Gastroesophageal sphincter (tissue), 3 donors: ENCODE measurements at regions not wholly inside any gene's neighbourhood (a gene's known extent, or its start where the extent isn't known, plus 50 kb on each side); places are given as distances from the start of the nearest gene placed in this dataset.

Experiments
- EP300 ChIP-seq: sonication (generic); formaldehyde crosslinking; IDR thresholded peaks from one replicate; pipeline ENCODE4 v1.6.1; 2017; ENCODE audit warnings: antibody characterized with exemption, mild to moderate bottlenecking
- POLR2A ChIP-seq, 2 donors: fragments of 450-650 bp; IDR thresholded peaks; one replicate each; pipeline ENCODE4 v1.6.1; 2017; ENCODE audit warnings: antibody characterized with exemption in 2 of 2, mild to moderate bottlenecking in 2 of 2, moderate library complexity in 1 of 2
- POLR2AphosphoS5 ChIP-seq: sonication (generic); formaldehyde crosslinking; IDR thresholded peaks from one replicate; pipeline ENCODE4 v1.6.1; 2017; ENCODE audit warnings: antibody characterized with exemption
- TF ChIP-seq, protein P1 (sequence below), 4 experiments: fragments of 200-600 bp in 2 of 4; fragments of 450-650 bp in 2 of 4; sonication (generic) in 1 of 4; IDR thresholded peaks; one replicate each; pipeline ENCODE4 v1.5.1; 2017 to 2019; ENCODE audit warnings: antibody characterized with exemption in 4 of 4, mild to moderate bottlenecking in 2 of 4, moderate library complexity in 2 of 4

DNA sequence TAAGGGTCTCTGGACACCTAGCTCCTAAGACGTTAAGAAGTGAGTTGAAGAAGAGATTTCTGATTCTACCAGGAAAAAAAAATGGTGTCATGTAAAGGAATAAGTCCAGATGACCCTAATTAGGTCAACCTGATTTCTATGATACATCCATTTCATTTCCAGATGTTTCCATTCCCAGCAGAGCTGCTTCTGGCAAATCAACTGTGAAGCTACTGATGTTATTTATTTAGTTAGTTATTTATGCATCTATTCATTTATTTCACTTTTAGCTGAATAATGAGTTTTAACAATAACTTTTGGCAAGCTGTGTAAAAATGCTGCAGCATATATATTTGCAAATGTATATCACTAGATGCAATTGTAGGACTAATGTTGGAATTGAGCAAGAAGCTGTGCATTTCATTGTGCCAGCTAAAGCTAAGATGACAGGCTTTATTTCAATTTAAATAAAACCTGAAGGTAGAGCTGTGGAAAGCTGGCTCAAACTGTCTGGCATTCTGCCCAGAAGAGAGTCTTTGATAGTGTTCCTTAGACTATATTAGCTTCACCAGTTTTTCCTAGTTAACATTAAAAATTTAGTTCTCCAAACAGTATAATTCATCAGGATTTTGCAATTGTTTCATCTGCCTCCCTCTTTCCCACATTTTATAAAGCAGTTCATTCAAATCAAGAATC is 1164.4 kb upstream of the ADGRL4 start:
- no peak for TF ChIP-seq POLR2A (IDR thresholded peaks at IDR 0.05)
- TF ChIP-seq POLR2AphosphoS5 = no peak
- TF ChIP-seq, protein P1, sequence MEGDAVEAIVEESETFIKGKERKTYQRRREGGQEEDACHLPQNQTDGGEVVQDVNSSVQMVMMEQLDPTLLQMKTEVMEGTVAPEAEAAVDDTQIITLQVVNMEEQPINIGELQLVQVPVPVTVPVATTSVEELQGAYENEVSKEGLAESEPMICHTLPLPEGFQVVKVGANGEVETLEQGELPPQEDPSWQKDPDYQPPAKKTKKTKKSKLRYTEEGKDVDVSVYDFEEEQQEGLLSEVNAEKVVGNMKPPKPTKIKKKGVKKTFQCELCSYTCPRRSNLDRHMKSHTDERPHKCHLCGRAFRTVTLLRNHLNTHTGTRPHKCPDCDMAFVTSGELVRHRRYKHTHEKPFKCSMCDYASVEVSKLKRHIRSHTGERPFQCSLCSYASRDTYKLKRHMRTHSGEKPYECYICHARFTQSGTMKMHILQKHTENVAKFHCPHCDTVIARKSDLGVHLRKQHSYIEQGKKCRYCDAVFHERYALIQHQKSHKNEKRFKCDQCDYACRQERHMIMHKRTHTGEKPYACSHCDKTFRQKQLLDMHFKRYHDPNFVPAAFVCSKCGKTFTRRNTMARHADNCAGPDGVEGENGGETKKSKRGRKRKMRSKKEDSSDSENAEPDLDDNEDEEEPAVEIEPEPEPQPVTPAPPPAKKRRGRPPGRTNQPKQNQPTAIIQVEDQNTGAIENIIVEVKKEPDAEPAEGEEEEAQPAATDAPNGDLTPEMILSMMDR (IDR thresholded peaks at IDR 0.05) = no peak
- TF ChIP-seq EP300 = no peak
